Stimulated activated CD8-positive, alpha-beta memory T cell treated with anti-CD3 and anti-CD28 coated beads, Interleukin-4, amount 100 ng/mL, for 48 hours (primary cell): ENCODE measurements at regions not wholly inside any gene's neighbourhood (a gene's known extent, or its start where the extent isn't known, plus 50 kb on each side); places are given as distances from the start of the nearest gene placed in this dataset.

Experiments used
- DNase-seq: peaks from one replicate; pipeline ENCODE4 v3.0.0-alpha.2; 2020

DNA sequence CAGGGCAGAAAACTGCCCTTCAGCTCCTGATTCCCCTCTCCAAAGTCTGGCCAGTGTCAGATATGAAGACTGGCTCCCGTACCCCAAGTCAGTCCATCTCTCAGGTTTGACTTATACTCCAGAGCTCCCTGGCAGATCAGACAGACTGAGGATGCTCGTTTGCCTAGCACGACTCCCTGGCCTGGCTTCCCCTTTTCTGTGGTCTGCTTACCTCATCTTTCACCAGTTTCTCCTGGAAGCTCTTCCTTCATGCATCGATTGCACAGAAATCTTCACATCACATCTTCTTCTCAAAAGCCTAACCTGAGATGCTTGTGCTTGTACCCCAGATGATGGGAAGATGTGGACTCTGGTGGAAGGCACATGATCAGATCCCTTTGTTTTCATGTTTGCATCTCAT is 387.9 kb upstream of the POU3F3 start:
- no peak for DNase-seq

GRCh38 chr2:104468846-104469245 is 385.1 kb upstream of the POU3F3 start:
- DNase-seq, result no peak

- DNase-seq, result no peak
Observed at GRCh38 chr2:104472076-104472475, 381.8 kb upstream of the POU3F3 start.

- DNase-seq, result no peak
Observed at GRCh38 chr2:104473546-104473945, 380.4 kb upstream of the POU3F3 start.

GRCh38 chr2:104474716-104475115 is 379.2 kb upstream of the POU3F3 start:
- no peak for DNase-seq

- DNase-seq, result no peak
Observed at GRCh38 chr2:104476075-104476474, 377.8 kb upstream of the POU3F3 start.

DNA sequence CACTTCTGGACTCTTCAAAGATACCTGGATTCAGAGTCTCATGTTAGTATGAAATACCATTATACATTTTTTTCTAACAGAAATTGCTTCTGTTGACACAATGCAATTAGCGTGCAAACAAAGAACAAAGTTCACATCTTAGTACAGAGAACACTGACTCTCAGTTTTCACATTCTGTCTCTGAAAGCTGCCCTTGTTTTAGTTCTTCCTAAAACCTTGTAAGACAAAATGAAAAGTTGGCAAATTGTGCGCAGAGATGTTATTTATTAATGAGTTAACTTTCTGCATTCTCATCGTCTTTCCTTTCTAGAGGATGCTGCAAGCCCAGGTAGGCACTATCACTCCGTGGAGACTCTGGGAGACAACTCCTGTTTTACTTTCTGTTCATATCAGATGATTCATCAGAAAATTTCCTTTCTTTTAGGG is 377.3 kb upstream of the POU3F3 start:
- no peak for DNase-seq

- no peak for DNase-seq
Observed at GRCh38 chr2:104481341-104481740, 372.6 kb upstream of the POU3F3 start.

GRCh38 chr2:104487366-104487765 is 366.5 kb upstream of the POU3F3 start:
- DNase-seq, result no peak

DNA sequence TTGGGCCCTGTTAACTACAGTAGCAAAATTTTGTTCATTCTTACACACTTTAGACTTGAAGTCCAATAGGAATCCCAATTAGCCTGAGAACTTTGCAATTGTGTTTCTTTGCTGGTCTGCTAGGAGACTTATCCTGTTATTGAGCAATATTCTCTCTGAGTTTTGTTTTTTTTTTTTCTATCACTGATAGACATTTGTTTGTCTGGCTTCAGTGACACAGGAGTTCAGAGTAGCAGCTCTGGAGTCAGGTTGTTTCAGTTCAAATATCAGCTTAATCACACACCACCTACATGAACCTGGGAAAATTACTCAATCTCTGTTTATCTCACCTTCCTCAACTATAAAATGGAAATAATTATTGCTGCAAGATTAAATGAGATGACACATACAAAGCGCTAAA is 360.2 kb upstream of the POU3F3 start:
- DNase-seq, result no peak

- no peak for DNase-seq
Observed at GRCh38 chr2:104501342-104501741, 352.6 kb upstream of the POU3F3 start.

GRCh38 chr2:104501929-104502328 is 352.0 kb upstream of the POU3F3 start:
- DNase-seq, result no peak

- DNase-seq, result no peak
Observed at GRCh38 chr2:104502901-104503300, 351.0 kb upstream of the POU3F3 start.

- DNase-seq, result no peak
Observed at GRCh38 chr2:104504331-104505073, 349.4 kb upstream of the POU3F3 start.

- DNase-seq, result no peak
Observed at GRCh38 chr2:104518256-104518655, 335.7 kb upstream of the POU3F3 start.

DNA sequence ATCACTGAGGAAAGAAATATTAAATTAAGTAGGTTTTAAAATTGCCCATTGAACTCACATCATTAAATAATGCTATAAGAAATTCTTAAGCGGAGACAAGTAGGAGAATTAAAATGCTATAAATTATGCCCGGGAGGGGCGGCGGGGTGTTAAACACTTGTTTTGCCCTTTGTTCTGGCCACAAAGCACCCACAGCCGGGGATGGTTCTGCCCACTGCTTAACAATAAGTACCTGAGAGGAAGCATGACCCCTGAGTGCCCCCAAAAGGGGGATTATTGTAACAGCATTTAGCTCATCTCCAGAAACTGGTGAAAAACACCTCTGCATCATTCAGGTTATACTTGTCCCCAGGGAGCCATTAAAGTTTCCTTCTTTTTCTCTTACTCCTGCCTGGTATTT is 332.7 kb upstream of the POU3F3 start:
- no peak for DNase-seq

DNA sequence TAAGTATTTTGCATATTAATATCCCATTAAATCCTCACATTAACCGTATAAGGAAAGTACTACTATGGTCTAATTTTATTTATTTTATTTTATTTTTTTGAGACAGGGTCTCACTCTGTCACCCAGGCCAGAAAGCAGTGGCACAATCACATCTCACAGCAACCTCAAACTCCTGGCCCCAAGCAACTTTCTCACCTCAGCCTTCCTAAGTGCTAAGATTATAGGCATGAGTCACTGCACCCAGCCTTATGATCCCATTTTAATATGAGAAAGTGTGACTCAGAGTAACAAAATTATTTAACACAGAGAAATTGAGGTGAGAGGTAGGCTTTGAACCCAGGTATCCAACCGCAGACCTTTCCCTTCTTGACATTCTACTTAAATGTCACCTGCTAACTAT is 330.0 kb upstream of the POU3F3 start:
- no peak for DNase-seq

DNA sequence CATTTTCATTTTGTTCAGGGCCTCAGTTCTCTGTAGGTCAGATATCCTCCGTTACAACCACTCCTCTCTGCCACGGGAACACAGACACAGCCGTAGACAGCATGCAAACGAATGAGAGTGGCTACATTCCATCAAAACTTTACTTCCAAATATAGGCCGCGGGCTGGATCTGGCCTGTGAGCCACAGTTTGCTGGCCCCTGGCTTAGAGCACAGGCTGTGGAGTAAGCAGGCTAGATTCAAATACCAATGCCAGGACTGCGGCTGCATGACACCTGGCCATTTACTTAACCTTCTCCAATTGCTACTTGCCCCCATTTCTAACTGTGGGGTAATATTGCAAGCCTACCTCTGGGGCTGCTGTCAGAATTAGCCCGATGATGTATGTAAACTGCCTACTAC is 325.8 kb upstream of the POU3F3 start:
- no peak for DNase-seq

GRCh38 chr2:104531122-104531521 is 322.8 kb upstream of the POU3F3 start:
- DNase-seq, result no peak

DNA sequence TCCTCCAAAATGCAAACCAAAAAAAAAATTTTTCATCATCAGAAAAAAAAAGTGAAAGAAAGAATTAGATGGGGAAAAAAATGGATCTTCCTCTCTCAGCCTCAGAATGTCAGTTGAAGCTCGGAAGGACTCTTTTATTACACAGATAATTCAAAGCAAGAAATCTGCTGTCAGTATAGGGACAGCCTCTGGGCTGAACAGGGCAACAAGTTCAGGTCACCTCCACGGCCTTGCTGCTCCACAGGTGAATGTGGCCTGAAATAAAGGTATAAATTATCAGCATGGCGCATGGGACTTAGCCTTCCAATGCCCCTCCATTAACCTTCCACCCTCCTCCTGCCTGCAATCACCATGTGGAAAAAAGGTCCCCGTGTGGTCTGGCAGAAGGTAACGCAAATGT is 316.8 kb upstream of the POU3F3 start:
- no peak for DNase-seq

DNA sequence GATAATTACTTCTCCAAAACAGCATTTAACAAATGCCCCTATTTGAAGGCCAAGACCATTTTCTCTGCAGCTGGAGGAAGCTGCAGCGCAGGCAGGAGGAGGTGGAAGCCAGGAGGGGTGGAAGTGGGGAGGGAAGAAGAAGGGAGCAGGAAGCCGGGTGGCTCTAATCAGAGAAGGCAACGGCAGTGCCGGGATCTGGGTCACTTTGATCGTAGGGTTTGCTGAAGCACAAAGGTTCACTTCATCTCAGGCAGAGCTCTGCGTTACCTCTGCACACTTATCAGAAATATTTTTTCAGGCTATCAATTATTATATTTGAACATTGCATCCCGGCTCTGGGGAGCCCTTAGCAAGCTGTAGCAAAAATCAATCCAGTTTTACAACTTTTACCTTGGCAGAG is 315.8 kb upstream of the POU3F3 start:
- DNase-seq, result no peak

DNA sequence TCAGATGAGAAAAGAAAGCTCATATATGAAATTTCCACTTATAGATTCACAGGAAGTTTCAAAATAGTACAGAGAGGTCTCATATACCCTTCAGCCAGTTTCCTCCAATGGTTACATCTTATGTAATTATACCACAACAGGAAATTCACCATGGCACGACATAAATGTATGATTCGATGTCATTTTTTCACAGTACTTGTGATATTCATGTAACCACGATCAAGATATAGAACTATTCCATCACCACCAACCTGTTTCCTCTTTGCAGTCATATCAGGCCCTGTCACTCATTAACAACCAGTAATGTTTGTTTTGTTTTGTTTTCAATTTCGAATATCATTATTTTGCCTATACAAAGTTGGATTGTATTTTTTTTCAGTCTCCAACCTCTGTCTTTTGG is 314.3 kb upstream of the POU3F3 start:
- DNase-seq, result no peak

GRCh38 chr2:104545055-104545454 is 308.9 kb upstream of the POU3F3 start:
- no peak for DNase-seq

DNA sequence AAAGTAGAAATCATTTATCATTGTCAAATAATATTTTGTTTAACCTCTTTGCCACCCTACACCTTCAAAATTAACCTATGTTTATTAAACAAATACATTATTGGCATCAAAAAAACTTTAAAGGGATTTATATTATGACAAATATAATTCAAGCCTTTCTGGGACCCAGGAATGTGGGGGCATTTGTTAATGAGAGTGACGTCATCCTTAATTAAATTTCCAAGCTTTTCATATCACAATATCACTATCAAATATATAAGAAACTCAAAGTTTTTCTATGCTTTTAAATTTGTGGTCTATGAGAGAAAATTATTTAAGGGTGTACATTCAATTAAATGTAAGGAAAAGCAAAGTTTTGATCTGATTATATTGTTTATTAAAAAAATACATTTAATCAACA is 307.4 kb upstream of the POU3F3 start:
- DNase-seq, result no peak

DNA sequence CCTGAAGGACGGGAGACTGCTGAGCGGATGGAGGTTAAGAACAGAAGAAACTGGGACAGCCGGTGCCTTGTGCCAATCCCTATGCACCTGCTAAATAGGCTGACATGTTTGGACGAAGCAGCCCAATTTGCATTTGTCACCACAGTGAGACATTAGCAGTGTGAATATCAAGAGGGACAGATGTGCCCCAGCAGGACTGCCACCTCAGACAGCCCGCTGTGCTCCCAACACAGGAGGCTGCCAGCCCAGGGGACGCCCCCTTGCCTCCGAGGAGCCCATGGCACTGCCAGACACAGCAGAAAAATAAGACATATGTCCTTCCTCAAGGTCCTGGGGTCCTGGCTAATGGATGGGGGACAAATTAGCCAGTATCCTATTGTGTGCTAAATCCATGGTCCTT is 306.7 kb upstream of the POU3F3 start:
- DNase-seq, result no peak
